ENCODE measurements at regions not wholly inside any gene's neighbourhood (a gene's known extent, or its start where the extent isn't known, plus 50 kb on each side); places are given as distances from the start of the nearest gene placed in this dataset.

DNA sequence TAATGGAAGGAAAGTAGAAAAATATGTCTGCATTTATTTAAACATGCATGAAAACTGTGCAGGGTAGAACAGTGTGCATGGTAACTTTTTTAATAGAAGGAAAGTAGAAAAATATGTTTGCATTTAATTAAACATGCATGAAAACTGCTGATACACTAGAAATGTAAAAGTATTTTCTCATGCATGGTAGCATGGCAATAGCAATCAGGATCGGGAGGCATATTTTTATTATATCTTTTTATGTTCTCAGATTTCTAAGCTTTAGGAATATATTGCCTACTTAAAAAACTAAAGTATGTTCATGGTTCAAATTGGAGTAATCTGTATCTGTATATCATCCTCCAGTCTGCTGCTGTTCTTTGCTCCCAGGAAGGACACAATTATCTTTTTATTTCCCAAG is 1468.9 kb upstream of the GBE1 start:
- WGBS (ENCODE audit: insufficient coverage, low coverage, missing lambda C conversion rate): 0% methylated on average over 1 of the region's 1 CpG
- H2AFZ ChIP-seq (ENCODE audit: low read depth, low read length): no peak overlapping the region
- FAIRE-seq (no peak), ATAC-seq (no peak), DNase-seq (ENCODE audit: extremely low read depth in 1 of 4, low spot score in 3 of 4) (no peak)
- H4K20me1 ChIP-seq (replicated peaks; ENCODE audit: control insufficient read depth, insufficient read depth, low read length): no peaks in the 10 kb centered on the region
- no TSS peak for BruUV-seq (replicated peaks)
- no peaks in the 10 kb centered on the region for H3K36me3 ChIP-seq (ENCODE audit: control insufficient read depth, insufficient read depth, low read length)
- no peaks in the 10 kb centered on the region for H3K79me2 ChIP-seq (ENCODE audit: control insufficient read depth, insufficient read depth, low read length)
- no peak overlapping the region for H3K4me2 ChIP-seq (ENCODE audit: insufficient read depth, low read length)
- no peaks in the 10 kb centered on the region for H3K9me3 ChIP-seq (replicated peaks; ENCODE audit: control insufficient read depth, insufficient read depth, low read depth, low read length)
- intact Hi-C loops (cut with micrococcal nuclease): no loop called here
- H3K9ac ChIP-seq (ENCODE audit: insufficient read depth in 1 of 2, low read depth in 2 of 2, low read length in 2 of 2): no peak overlapping the region
- no peak for TF ChIP-seq TCF3 (CRISPR knock-in tag; IDR thresholded peaks at IDR 0.05)
- TF ChIP-seq HLTF (IDR thresholded peaks at IDR 0.05): no peak
- no peak for TF ChIP-seq SOX6 (IDR thresholded peaks at IDR 0.05)
- no peak for TF ChIP-seq RBM34 (IDR thresholded peaks at IDR 0.05; ENCODE audit: borderline replicate concordance, insufficient read depth, low read length)
- TF ChIP-seq NEUROD1 (IDR thresholded peaks at IDR 0.05; ENCODE audit: borderline replicate concordance, low read depth, low read length, partially characterized antibody): no peak
- TF ChIP-seq FOXM1 (IDR thresholded peaks at IDR 0.05; ENCODE audit: low read depth): no peak
- no peak for TF ChIP-seq FOXM1 (CRISPR knock-in tag; IDR thresholded peaks at IDR 0.05; ENCODE audit: low read depth)
- no peak for TF ChIP-seq TGIF2 (CRISPR knock-in tag; IDR thresholded peaks at IDR 0.05)
- TF ChIP-seq RBM14 (IDR thresholded peaks at IDR 0.05; ENCODE audit: borderline replicate concordance, insufficient read depth, low read depth, low read length): no peak
- TF ChIP-seq, protein P1, sequence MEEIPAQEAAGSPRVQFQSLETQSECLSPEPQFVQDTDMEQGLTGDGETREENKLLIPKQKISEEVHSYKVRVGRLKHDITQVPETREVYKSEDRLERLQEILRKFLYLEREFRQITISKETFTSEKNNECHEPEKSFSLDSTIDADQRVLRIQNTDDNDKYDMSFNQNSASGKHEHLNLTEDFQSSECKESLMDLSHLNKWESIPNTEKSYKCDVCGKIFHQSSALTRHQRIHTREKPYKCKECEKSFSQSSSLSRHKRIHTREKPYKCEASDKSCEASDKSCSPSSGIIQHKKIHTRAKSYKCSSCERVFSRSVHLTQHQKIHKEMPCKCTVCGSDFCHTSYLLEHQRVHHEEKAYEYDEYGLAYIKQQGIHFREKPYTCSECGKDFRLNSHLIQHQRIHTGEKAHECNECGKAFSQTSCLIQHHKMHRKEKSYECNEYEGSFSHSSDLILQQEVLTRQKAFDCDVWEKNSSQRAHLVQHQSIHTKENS (CRISPR knock-in tag; IDR thresholded peaks at IDR 0.05): no peak
- TF ChIP-seq HSF4 (CRISPR knock-in tag; IDR thresholded peaks at IDR 0.05; ENCODE audit: borderline replicate concordance): no peak
- TF ChIP-seq ARID3A (IDR thresholded peaks at IDR 0.05; ENCODE audit: borderline replicate concordance, low read depth, low read length): no peak
- no peak for TF ChIP-seq ZNF644 (tag; IDR thresholded peaks at IDR 0.05; ENCODE audit: low read depth)
- TF ChIP-seq, protein P2, sequence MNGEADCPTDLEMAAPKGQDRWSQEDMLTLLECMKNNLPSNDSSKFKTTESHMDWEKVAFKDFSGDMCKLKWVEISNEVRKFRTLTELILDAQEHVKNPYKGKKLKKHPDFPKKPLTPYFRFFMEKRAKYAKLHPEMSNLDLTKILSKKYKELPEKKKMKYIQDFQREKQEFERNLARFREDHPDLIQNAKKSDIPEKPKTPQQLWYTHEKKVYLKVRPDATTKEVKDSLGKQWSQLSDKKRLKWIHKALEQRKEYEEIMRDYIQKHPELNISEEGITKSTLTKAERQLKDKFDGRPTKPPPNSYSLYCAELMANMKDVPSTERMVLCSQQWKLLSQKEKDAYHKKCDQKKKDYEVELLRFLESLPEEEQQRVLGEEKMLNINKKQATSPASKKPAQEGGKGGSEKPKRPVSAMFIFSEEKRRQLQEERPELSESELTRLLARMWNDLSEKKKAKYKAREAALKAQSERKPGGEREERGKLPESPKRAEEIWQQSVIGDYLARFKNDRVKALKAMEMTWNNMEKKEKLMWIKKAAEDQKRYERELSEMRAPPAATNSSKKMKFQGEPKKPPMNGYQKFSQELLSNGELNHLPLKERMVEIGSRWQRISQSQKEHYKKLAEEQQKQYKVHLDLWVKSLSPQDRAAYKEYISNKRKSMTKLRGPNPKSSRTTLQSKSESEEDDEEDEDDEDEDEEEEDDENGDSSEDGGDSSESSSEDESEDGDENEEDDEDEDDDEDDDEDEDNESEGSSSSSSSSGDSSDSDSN (IDR thresholded peaks at IDR 0.05; ENCODE audit: borderline replicate concordance in 1 of 2, low read depth in 2 of 2, low read length in 2 of 2): no peak
- no peaks in the 10 kb centered on the region for H3K4me1 ChIP-seq (replicated peaks in 1 of 2; ENCODE audit: control insufficient read depth in 2 of 2, insufficient read depth in 2 of 2, low read length in 2 of 2)
- in situ Hi-C loops (cut with MboI): loop anchor here (10.0 kb wide), 1 partner anchor 294 kb away; no protein-coding TSS in a partner anchor
- ChIA-PET CTCF (ENCODE audit: low intra/inter-chr PET ratio) (no interaction called here), POLR2A (no interaction called here)
- H3K4me3 ChIP-seq: no peak overlapping the region
- no peak overlapping the region for H3K27ac ChIP-seq (ENCODE audit: extremely low read depth, low read depth, low read length)
- no peaks in the 10 kb centered on the region for H3K27me3 ChIP-seq (ENCODE audit: control insufficient read depth in 2 of 2, insufficient read depth in 2 of 2, low read length in 2 of 2)
- no peaks in the 10 kb centered on the region for H3K9me1 ChIP-seq (ENCODE audit: control insufficient read depth, insufficient read depth, low read length)
